HepG2 (cell line): ENCODE measurements at regions not wholly inside any gene's neighbourhood (a gene's known extent, or its start where the extent isn't known, plus 50 kb on each side); places are given as distances from the start of the nearest gene placed in this dataset.
A peak's percentile ranks its signal among the peaks of the same experiment; 100 is the strongest.

Experiments used
- ATAC-seq: fragments of 200-7000 bp; cut with Tn5 transposase; 3 replicates; pipeline ENCODE4 v1.9.1; 2020; ENCODE audit warnings: mild to moderate bottlenecking, moderate library complexity
- BruUV-seq: library from RNA; stranded (reverse); fragments of 400-500 nt; replicated peaks from 2 replicates; lab custom pipeline; 2021; lab: Mats Ljungman, UMichigan
- CTCF ChIA-PET: fragments of 300-600 bp; formaldehyde crosslinking; extraction: SDS; loops from one replicate; lab custom pipeline; 2021; ENCODE audit warnings: low total read pairs, inconsistent platforms, low intra/inter-chr PET ratio; lab: Yijun Ruan, JAX
- POLR2A ChIA-PET: fragments of 350-600 bp; sonication (Branson Sonifier 250); formaldehyde crosslinking; loops from one replicate; lab custom pipeline; 2020; ENCODE audit warnings: antibody characterized with exemption, inconsistent platforms; lab: Yijun Ruan, JAX
- DNase-seq: peaks from one replicate; pipeline ENCODE4 v3.0.0-alpha.2; 2015; ENCODE audit warnings: low spot score
- FAIRE-seq: peaks from 3 replicates; lab custom pipeline; 2011; peaks lifted over from hg19 to GRCh38; lab: Jason Lieb, UNC
- H2AFZ ChIP-seq: one replicate; pipeline ENCODE4 v1.6.1; 2011; ENCODE audit warnings: low read length, inconsistent platforms
- H3K27ac ChIP-seq: fragments of 300-600 bp; 3 replicates; pipeline ENCODE4 v1.8.0; 2011; ENCODE audit warnings: mixed run types, mild to moderate bottlenecking, mixed read lengths, low read length, inconsistent platforms; ENCODE audit not compliant: insufficient read depth; ENCODE audit errors: extremely low read length
- H3K27me3 ChIP-seq, 2 experiments: fragments of 200-600 bp in 1 of 2; 2 replicates in 1 of 2; 3 replicates in 1 of 2; pipeline versions ENCODE4 v1.6.0 to v1.8.0; 2011; ENCODE audit warnings: low read length in 2 of 2, mild to moderate bottlenecking in 2 of 2, moderate library complexity in 2 of 2, inconsistent platforms in 1 of 2; ENCODE audit not compliant: insufficient read depth in 2 of 2, control insufficient read depth in 1 of 2
- H3K36me3 ChIP-seq, 2 experiments: fragments of 200-600 bp in 1 of 2; replicated peaks in 1 of 2; 2 replicates in 1 of 2; 3 replicates in 1 of 2; pipeline versions ENCODE4 v1.5.1 to v1.8.0; 2011; ENCODE audit warnings: low read length in 2 of 2, inconsistent platforms in 1 of 2; ENCODE audit not compliant: insufficient read depth in 2 of 2, control insufficient read depth in 1 of 2
- H3K4me1 ChIP-seq: 2 replicates; pipeline ENCODE4 v1.5.1; 2012; ENCODE audit warnings: low read length, inconsistent platforms; ENCODE audit not compliant: insufficient read depth
- H3K4me2 ChIP-seq: 2 replicates; pipeline ENCODE4 v1.6.0; 2011; ENCODE audit warnings: low read depth, low read length, inconsistent platforms
- H3K4me3 ChIP-seq, 3 experiments: fragments of 200-600 bp in 1 of 3; sonication (generic), shearing (Covaris generic) in 1 of 3; replicated peaks in 1 of 3; 2 replicates each; pipeline ENCODE4 v1.5.1; 2011 to 2016; ENCODE audit warnings: low read length in 3 of 3, inconsistent platforms in 2 of 3, low read depth in 2 of 3, mild to moderate bottlenecking in 2 of 3, control low read depth in 1 of 3, mixed read lengths in 1 of 3; ENCODE audit not compliant: insufficient read depth in 1 of 3
- H3K79me2 ChIP-seq: one replicate; pipeline ENCODE4 v1.6.1; 2011; ENCODE audit warnings: low read length, inconsistent platforms; ENCODE audit not compliant: insufficient read depth
- H3K9ac ChIP-seq: 2 replicates; pipeline ENCODE4 v1.6.0; 2011; ENCODE audit warnings: mild to moderate bottlenecking, low read depth, low read length, inconsistent platforms; ENCODE audit not compliant: insufficient read depth
- H3K9me3 ChIP-seq: 2 replicates; pipeline ENCODE4 v1.5.1; 2012; ENCODE audit warnings: mild to moderate bottlenecking, low read length
- H4K20me1 ChIP-seq: 2 replicates; pipeline ENCODE4 v1.6.0; 2011; ENCODE audit warnings: inconsistent platforms, mild to moderate bottlenecking, low read length, moderate library complexity; ENCODE audit not compliant: insufficient read depth
- CC2D1A ChIP-seq: sonication (generic); formaldehyde crosslinking; IDR thresholded peaks from 2 replicates; pipeline ENCODE4 v1.8.1; 2023; ENCODE audit warnings: mild to moderate bottlenecking, missing genetic modification reagents
- KDM5B ChIP-seq: sonication (generic); formaldehyde crosslinking; IDR thresholded peaks from 2 replicates; pipeline ENCODE4 v1.4.0; 2020; ENCODE audit warnings: missing genetic modification reagents, mild to moderate bottlenecking, borderline replicate concordance
- PHB2 ChIP-seq: fragments of 450-650 bp; IDR thresholded peaks from 2 replicates; pipeline ENCODE4 v1.6.1; 2018; ENCODE audit not compliant: partially characterized antibody
- POLR2AphosphoS2 ChIP-seq: IDR thresholded peaks from 2 replicates; pipeline ENCODE4 v1.6.1; 2011; ENCODE audit warnings: low read depth, low read length, improper control_type of control experiment
- RAD51 ChIP-seq: fragments of 450-650 bp; IDR thresholded peaks from 2 replicates; pipeline ENCODE4 v1.6.1; 2016; ENCODE audit warnings: borderline replicate concordance
- SIN3A ChIP-seq: IDR thresholded peaks from 2 replicates; pipeline ENCODE4 v1.6.1; 2011; ENCODE audit warnings: low read depth, mild to moderate bottlenecking, control low read depth, low read length, borderline replicate concordance
- TBP ChIP-seq: sonication (generic); formaldehyde crosslinking; IDR thresholded peaks from 2 replicates; pipeline ENCODE4 v1.5.0; 2020; ENCODE audit warnings: missing genetic modification reagents
- ZNF282 ChIP-seq: fragments of 450-650 bp; IDR thresholded peaks from 2 replicates; pipeline ENCODE4 v1.6.1; 2018; ENCODE audit not compliant: partially characterized antibody
- WGBS: methylation state at CpG from one replicate; pipeline ENCODE4 v1.1.6; 2017; ENCODE audit warnings: low lambda C conversion rate; 5-methylcytosine and 5-hydroxymethylcytosine counted together
- in situ Hi-C: cut with HindIII; loops from 2 replicates; pipeline ENCODE4 v1.10.0; 2017; ENCODE audit warnings: low pct_unique_long_range_greater_than_20kb; ENCODE audit not compliant: extremely low pct_ligation_motif_present
- intact Hi-C: fragments of 100-400 bp; cut with micrococcal nuclease; formaldehyde crosslinking; loops from one replicate; pipeline ENCODE4 v1.10.0; 2022; ENCODE audit not compliant: unreplicated experiment
- TF ChIP-seq, protein P1 (sequence below): sonication (generic); formaldehyde crosslinking; IDR thresholded peaks from 2 replicates; pipeline ENCODE4 v1.5.0; 2020; ENCODE audit warnings: mild to moderate bottlenecking, missing genetic modification reagents, moderate library complexity
- TF ChIP-seq, protein P2 (sequence below), 2 experiments: sonication (generic) in 1 of 2; formaldehyde crosslinking in 1 of 2; IDR thresholded peaks; 2 replicates each; pipeline versions ENCODE4 v1.5.1 to v1.6.1; 2011 to 2020; ENCODE audit warnings: borderline replicate concordance in 1 of 2, low read depth in 1 of 2, low read length in 1 of 2, mild to moderate bottlenecking in 1 of 2, missing genetic modification reagents in 1 of 2, moderate library complexity in 1 of 2

- no peak for FAIRE-seq
These were observed 1035.8 kb upstream of the FANCL start for GRCh38 chr2:59276917-59277316.

DNA sequence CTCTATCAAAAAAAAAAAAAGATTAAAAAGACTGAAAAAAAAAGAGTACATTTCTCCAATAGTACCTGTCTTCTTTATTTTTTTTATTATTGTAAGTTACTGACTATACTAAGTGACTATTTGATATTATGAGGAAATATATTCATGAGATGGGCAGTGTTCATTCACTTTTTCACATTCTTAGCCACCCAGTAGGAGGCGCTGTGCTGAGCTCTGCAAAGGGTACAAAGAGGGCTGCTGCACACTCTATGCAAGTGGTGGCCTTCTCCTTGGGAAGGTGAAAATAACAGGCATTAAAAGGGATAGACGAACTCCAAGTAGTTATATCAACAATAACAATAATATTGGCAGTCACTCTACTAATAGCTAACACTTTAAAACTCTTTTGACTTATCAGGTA lies 1034.9 kb upstream of the FANCL start:
- Histone ChIP-seq H3K4me1 (no peaks in the 10 kb centered on the region), H3K4me3 (no peak overlapping the region), H3K4me2 (no peak overlapping the region), H3K36me3 (no peaks in the 10 kb centered on the region), H3K27me3 (no peaks in the 10 kb centered on the region)
- CTCF ChIA-PET: no interaction called here
- intact Hi-C loops (no loop called here), in situ Hi-C loops (no loop called here)
- DNase-seq (no peak), ATAC-seq (peak; percentile 55; the same call in 2 of the 3 replicates)
- 1% methylated on average over 2 of the region's 2 CpGs for WGBS
- POLR2A ChIA-PET: no interaction called here
- TF ChIP-seq ZNF282: no peak
- no peak for TF ChIP-seq KDM5B (CRISPR knock-in tag)
- TF ChIP-seq, protein P1, sequence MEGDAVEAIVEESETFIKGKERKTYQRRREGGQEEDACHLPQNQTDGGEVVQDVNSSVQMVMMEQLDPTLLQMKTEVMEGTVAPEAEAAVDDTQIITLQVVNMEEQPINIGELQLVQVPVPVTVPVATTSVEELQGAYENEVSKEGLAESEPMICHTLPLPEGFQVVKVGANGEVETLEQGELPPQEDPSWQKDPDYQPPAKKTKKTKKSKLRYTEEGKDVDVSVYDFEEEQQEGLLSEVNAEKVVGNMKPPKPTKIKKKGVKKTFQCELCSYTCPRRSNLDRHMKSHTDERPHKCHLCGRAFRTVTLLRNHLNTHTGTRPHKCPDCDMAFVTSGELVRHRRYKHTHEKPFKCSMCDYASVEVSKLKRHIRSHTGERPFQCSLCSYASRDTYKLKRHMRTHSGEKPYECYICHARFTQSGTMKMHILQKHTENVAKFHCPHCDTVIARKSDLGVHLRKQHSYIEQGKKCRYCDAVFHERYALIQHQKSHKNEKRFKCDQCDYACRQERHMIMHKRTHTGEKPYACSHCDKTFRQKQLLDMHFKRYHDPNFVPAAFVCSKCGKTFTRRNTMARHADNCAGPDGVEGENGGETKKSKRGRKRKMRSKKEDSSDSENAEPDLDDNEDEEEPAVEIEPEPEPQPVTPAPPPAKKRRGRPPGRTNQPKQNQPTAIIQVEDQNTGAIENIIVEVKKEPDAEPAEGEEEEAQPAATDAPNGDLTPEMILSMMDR (CRISPR knock-in tag): peak; percentile 32; the same call in 1 of the 2 replicates
- TF ChIP-seq SIN3A: no peak
- TF ChIP-seq PHB2: no peak
- no peak for TF ChIP-seq CC2D1A (CRISPR knock-in tag)
- TF ChIP-seq, all 625 proteins: peak for 1
- FAIRE-seq: no peak
- Histone ChIP-seq H3K9me3 (no peaks in the 10 kb centered on the region), H4K20me1 (no peaks in the 10 kb centered on the region), H2AFZ (no peak overlapping the region), H3K9ac (no peak overlapping the region), H3K27ac (no peak overlapping the region), H3K79me2 (no peaks in the 10 kb centered on the region)
- no TSS peak for BruUV-seq

More at GRCh38 chr2:59276917-59277316, 1035.8 kb upstream of the FANCL start:
- Histone ChIP-seq H3K4me1 (no peaks in the 10 kb centered on the region), H3K27ac (no peak overlapping the region), H3K27me3 (no peaks in the 10 kb centered on the region), H3K79me2 (no peaks in the 10 kb centered on the region), H3K4me3 (no peak overlapping the region), H4K20me1 (no peaks in the 10 kb centered on the region), H3K9me3 (no peaks in the 10 kb centered on the region), H3K36me3 (no peaks in the 10 kb centered on the region), H3K4me2 (no peak overlapping the region), H3K9ac (no peak overlapping the region), H2AFZ (no peak overlapping the region)
- DNase-seq (no peak), ATAC-seq (no peak)
- intact Hi-C loops (no loop called here), in situ Hi-C loops (no loop called here)
- BruUV-seq: no TSS peak
- TF ChIP-seq RAD51 (peak; percentile 54; the same call in 1 of the 2 replicates), POLR2AphosphoS2 (no peak), TBP (no peak)
- TF ChIP-seq, protein P2, sequence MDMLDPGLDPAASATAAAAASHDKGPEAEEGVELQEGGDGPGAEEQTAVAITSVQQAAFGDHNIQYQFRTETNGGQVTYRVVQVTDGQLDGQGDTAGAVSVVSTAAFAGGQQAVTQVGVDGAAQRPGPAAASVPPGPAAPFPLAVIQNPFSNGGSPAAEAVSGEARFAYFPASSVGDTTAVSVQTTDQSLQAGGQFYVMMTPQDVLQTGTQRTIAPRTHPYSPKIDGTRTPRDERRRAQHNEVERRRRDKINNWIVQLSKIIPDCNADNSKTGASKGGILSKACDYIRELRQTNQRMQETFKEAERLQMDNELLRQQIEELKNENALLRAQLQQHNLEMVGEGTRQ (IDR thresholded peaks at IDR 0.05; ENCODE audit: low read depth, low read length): peak; percentile 14; the same call in 1 of the 2 replicates
- TF ChIP-seq, protein P2 (CRISPR knock-in tag; IDR thresholded peaks at IDR 0.05; ENCODE audit: borderline replicate concordance): no peak
- WGBS: 5% methylated on average over 3 of the region's 3 CpGs
- ChIA-PET POLR2A (no interaction called here), CTCF (no interaction called here)
